ENCODE measurements at regions not wholly inside any gene's neighbourhood (a gene's known extent, or its start where the extent isn't known, plus 50 kb on each side); places are given as distances from the start of the nearest gene placed in this dataset.

- Histone ChIP-seq H3K27ac (ENCODE audit: extremely low read depth, low read depth, low read length) (no peak overlapping the region), H3K4me3 (ENCODE audit: low read depth, low read length) (no peak overlapping the region), H3K4me1 (ENCODE audit: control insufficient read depth, insufficient read depth, low read length) (no peaks in the 10 kb centered on the region), H3K9me3 (ENCODE audit: control insufficient read depth, insufficient read depth, low read depth, low read length) (no peaks in the 10 kb centered on the region), H3K36me3 (ENCODE audit: control insufficient read depth in 2 of 2, insufficient read depth in 1 of 2, low read length in 2 of 2) (no peaks in the 10 kb centered on the region)
- ChIA-PET POLR2A (no interaction called here), CTCF (interaction anchor here (0.6 kb wide), 1 partner anchor 172 kb away, joined by 3 read pairs; no protein-coding TSS in a partner anchor)
- TF ChIP-seq ZNF280D (tag by site-specific recombination; IDR thresholded peaks at IDR 0.05), result no peak
- no peak for TF ChIP-seq ZNF837 (tag by site-specific recombination; IDR thresholded peaks at IDR 0.05)
Measured at GRCh38 chr3:193939527-193939926, 196.4 kb upstream of the HES1 start.

- ChIA-PET POLR2A (no interaction called here), CTCF (interaction anchor here (0.7 kb wide), 1 partner anchor 16 kb away, joined by 3 read pairs; no protein-coding TSS in a partner anchor)
- no peaks in the 10 kb centered on the region for H3K9me3 ChIP-seq (ENCODE audit: control insufficient read depth, insufficient read depth, low read depth, low read length)
- H3K36me3 ChIP-seq (ENCODE audit: control insufficient read depth in 2 of 2, insufficient read depth in 1 of 2, low read length in 2 of 2), result no peaks in the 10 kb centered on the region
- H3K4me3 ChIP-seq (ENCODE audit: low read depth, low read length), result no peak overlapping the region
- H3K27ac ChIP-seq (ENCODE audit: extremely low read depth, low read depth, low read length), result no peak overlapping the region
- no peaks in the 10 kb centered on the region for H3K4me1 ChIP-seq (ENCODE audit: control insufficient read depth, insufficient read depth, low read length)
- TF ChIP-seq GLIS2 (tag by site-specific recombination; IDR thresholded peaks at IDR 0.05) (no peak), REPIN1 (tag by site-specific recombination; IDR thresholded peaks at IDR 0.05; ENCODE audit: low read depth) (no peak)
Measured at GRCh38 chr3:193940526-193940925, 195.4 kb upstream of the HES1 start.

GRCh38 chr3:193941486-193941885 lies 194.5 kb upstream of the HES1 start:
- CTCF ChIA-PET, result no interaction called here
- Histone ChIP-seq H3K36me3 (ENCODE audit: control insufficient read depth in 2 of 2, insufficient read depth in 1 of 2, low read length in 2 of 2) (no peaks in the 10 kb centered on the region), H3K9me3 (ENCODE audit: control insufficient read depth, insufficient read depth, low read depth, low read length) (no peaks in the 10 kb centered on the region), H3K27ac (ENCODE audit: extremely low read depth, low read depth, low read length) (no peak overlapping the region), H3K4me3 (ENCODE audit: low read depth, low read length) (no peak overlapping the region), H3K4me1 (ENCODE audit: control insufficient read depth, insufficient read depth, low read length) (no peaks in the 10 kb centered on the region)
- POLR2A ChIA-PET, result no interaction called here
- TF ChIP-seq ZBTB7A (tag by site-specific recombination; IDR thresholded peaks at IDR 0.05; ENCODE audit: low read depth), result no peak
- TF ChIP-seq ZNF16 (tag by site-specific recombination; IDR thresholded peaks at IDR 0.05; ENCODE audit: low read depth), result no peak
- no peak for TF ChIP-seq ZNF791 (tag by site-specific recombination; IDR thresholded peaks at IDR 0.05)
- no peak for TF ChIP-seq ZNF677 (tag by site-specific recombination; IDR thresholded peaks at IDR 0.05)
- no peak for TF ChIP-seq ZFP3 (tag by site-specific recombination; IDR thresholded peaks at IDR 0.05; ENCODE audit: low read depth)
- no peak for TF ChIP-seq MYNN (tag by site-specific recombination; IDR thresholded peaks at IDR 0.05; ENCODE audit: borderline replicate concordance)
- no peak for TF ChIP-seq FEZF1 (tag by site-specific recombination; IDR thresholded peaks at IDR 0.05)
- TF ChIP-seq ZNF561 (tag by site-specific recombination; IDR thresholded peaks at IDR 0.05; ENCODE audit: borderline replicate concordance), result no peak
- TF ChIP-seq SETDB1 (IDR thresholded peaks at IDR 0.05; ENCODE audit: insufficient read length, low read length), result no peak

- H3K4me1 ChIP-seq (ENCODE audit: control insufficient read depth, insufficient read depth, low read length), result no peaks in the 10 kb centered on the region
- no peak for TF ChIP-seq ZFP69B (tag by site-specific recombination; IDR thresholded peaks at IDR 0.05)
- TF ChIP-seq AEBP2 (tag by site-specific recombination; IDR thresholded peaks at IDR 0.05; ENCODE audit: borderline replicate concordance), result no peak
- TF ChIP-seq ZBTB11 (tag by site-specific recombination; conservative IDR thresholded peaks at IDR 0.05; ENCODE audit: low read depth), result no peak
- ChIA-PET POLR2A (no interaction called here), CTCF (no interaction called here)
- no peak overlapping the region for H3K27ac ChIP-seq (ENCODE audit: extremely low read depth, low read depth, low read length)
- no peaks in the 10 kb centered on the region for H3K9me3 ChIP-seq (ENCODE audit: control insufficient read depth, insufficient read depth, low read depth, low read length)
- H3K36me3 ChIP-seq (ENCODE audit: control insufficient read depth in 2 of 2, insufficient read depth in 1 of 2, low read length in 2 of 2), result no peaks in the 10 kb centered on the region
- H3K4me3 ChIP-seq (ENCODE audit: low read depth, low read length), result no peak overlapping the region
Measured at GRCh38 chr3:193942516-193943055, 193.4 kb upstream of the HES1 start.

Measured in HEK293 (cell line).